Mammary epithelial cell (primary cell): ENCODE measurements at regions not wholly inside any gene's neighbourhood (a gene's known extent, or its start where the extent isn't known, plus 50 kb on each side); places are given as distances from the start of the nearest gene placed in this dataset.

ENCODE experiments used
- EZH2 ChIP-seq: IDR thresholded peaks from 2 replicates; pipeline ENCODE4 v1.6.1; 2012; ENCODE audit warnings: low read length, inconsistent platforms, borderline replicate concordance
- TF ChIP-seq, protein P1 (sequence below), 2 donors: IDR thresholded peaks in 1 of 2; conservative IDR thresholded peaks in 1 of 2; 2 replicates each; pipeline ENCODE4 v1.5.1; 2011 to 2012; ENCODE audit warnings: inconsistent platforms in 2 of 2, low read length in 2 of 2, mild to moderate bottlenecking in 2 of 2, control low read depth in 1 of 2, low read depth in 1 of 2; ENCODE audit not compliant: insufficient read depth in 1 of 2; ENCODE audit errors: extremely low read depth in 1 of 2

GRCh38 chr9:96029722-96030530 lies 154.4 kb downstream of the ERCC6L2 start:
- no peak for TF ChIP-seq EZH2
- TF ChIP-seq, protein P1, sequence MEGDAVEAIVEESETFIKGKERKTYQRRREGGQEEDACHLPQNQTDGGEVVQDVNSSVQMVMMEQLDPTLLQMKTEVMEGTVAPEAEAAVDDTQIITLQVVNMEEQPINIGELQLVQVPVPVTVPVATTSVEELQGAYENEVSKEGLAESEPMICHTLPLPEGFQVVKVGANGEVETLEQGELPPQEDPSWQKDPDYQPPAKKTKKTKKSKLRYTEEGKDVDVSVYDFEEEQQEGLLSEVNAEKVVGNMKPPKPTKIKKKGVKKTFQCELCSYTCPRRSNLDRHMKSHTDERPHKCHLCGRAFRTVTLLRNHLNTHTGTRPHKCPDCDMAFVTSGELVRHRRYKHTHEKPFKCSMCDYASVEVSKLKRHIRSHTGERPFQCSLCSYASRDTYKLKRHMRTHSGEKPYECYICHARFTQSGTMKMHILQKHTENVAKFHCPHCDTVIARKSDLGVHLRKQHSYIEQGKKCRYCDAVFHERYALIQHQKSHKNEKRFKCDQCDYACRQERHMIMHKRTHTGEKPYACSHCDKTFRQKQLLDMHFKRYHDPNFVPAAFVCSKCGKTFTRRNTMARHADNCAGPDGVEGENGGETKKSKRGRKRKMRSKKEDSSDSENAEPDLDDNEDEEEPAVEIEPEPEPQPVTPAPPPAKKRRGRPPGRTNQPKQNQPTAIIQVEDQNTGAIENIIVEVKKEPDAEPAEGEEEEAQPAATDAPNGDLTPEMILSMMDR (conservative IDR thresholded peaks at IDR 0.05 in 1 of 2, IDR thresholded peaks at IDR 0.05 in 1 of 2; ENCODE audit: extremely low read depth in 1 of 2, insufficient read depth in 1 of 2, low read depth in 1 of 2, low read length in 2 of 2): no peak
